ENCODE measurements at regions not wholly inside any gene's neighbourhood (a gene's known extent, or its start where the extent isn't known, plus 50 kb on each side); places are given as distances from the start of the nearest gene placed in this dataset.
"Not testable (repeated sequence)": the region's sequence is repeated elsewhere in the genome, so short reads cannot be mapped to it uniquely, and the experiment has no call there.

DNA sequence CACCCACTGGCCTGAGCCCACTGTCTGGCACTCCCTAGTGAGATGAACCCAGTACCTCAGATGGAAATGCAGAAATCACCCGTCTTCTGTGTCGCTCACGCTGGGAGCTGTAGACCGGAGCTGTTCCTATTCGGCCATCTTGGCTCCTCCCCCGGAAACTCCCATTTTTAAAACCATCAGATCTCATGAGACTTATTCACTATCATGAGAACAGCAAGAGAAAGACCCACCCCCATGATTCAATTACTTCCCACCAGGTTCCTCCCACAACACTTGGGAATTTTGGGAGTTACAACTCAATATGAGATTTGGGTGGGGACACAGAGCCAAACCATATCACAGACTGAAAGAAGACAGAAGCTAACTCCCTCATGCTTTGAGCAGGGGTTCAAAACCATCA lies 134.5 kb downstream of the SLC39A8 start:
- H2AFZ ChIP-seq (ENCODE audit: low read depth, low read length); H3K4me1 ChIP-seq (ENCODE audit: control insufficient read depth, insufficient read depth, low read depth, low read length): not testable (repeated sequence)
- WGBS: no CpG with 5 or more reads among the region's 6 CpGs

DNA sequence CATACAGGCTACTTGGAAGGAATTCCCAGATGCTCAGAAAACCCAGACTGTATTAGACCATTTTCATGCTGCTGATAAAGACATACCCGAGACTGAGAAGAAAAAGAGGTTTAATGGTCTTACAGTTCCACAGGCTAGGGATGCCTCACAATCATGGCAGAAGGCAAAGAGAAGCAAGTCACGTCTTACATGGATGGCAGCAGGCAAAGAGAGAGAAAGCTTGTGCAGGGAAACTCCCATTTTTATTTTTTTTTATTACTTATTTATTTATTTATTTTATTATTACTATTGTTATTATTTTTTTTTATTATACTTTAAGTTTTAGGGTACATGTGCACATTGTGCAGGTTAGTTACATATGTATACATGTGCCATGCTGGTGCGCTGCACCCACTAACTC lies 140.6 kb downstream of the SLC39A8 start:
- WGBS: 100% methylated on average over 1 of the region's 3 CpGs

More for the DNA sequence above, 134.5 kb downstream of the SLC39A8 start:
- DNase-seq; H3K23ac ChIP-seq (ENCODE audit: low read length in 2 of 2); H3K4me2 ChIP-seq (ENCODE audit: low read length, poor library complexity, severe bottlenecking); H2BK5ac ChIP-seq (ENCODE audit: low read depth, low read length, poor library complexity, severe bottlenecking); H3K4ac ChIP-seq (ENCODE audit: low read depth in 1 of 2, low read length in 2 of 2); H3K27me3 ChIP-seq (ENCODE audit: control insufficient read depth in 1 of 2, insufficient read depth in 1 of 2, low read length in 2 of 2); H3K9me3 ChIP-seq (ENCODE audit: control insufficient read depth, low read length); H4K8ac ChIP-seq (ENCODE audit: low read length); H2AK5ac ChIP-seq (ENCODE audit: low read length, severe bottlenecking); H3K4me3 ChIP-seq (ENCODE audit: insufficient read depth in 1 of 2, low read depth in 1 of 2, low read length in 2 of 2); H3K36me3 ChIP-seq (ENCODE audit: control insufficient read depth in 1 of 2, insufficient read depth in 2 of 2, low read depth in 1 of 2, low read length in 2 of 2); H2BK120ac ChIP-seq (ENCODE audit: low read depth, low read length); H3K14ac ChIP-seq (ENCODE audit: low read length in 2 of 2); H3K9ac ChIP-seq (ENCODE audit: low read length); H4K91ac ChIP-seq (ENCODE audit: low read length); H3K27ac ChIP-seq (ENCODE audit: low read length, poor library complexity, severe bottlenecking); H3K79me1 ChIP-seq (replicated peaks; ENCODE audit: low read length, poor library complexity, severe bottlenecking); H2BK12ac ChIP-seq (ENCODE audit: low read length in 2 of 2); H3K18ac ChIP-seq (ENCODE audit: low read depth in 1 of 2, low read length in 2 of 2); H2BK15ac ChIP-seq (ENCODE audit: low read depth, poor library complexity, severe bottlenecking): not testable (repeated sequence)

DNA sequence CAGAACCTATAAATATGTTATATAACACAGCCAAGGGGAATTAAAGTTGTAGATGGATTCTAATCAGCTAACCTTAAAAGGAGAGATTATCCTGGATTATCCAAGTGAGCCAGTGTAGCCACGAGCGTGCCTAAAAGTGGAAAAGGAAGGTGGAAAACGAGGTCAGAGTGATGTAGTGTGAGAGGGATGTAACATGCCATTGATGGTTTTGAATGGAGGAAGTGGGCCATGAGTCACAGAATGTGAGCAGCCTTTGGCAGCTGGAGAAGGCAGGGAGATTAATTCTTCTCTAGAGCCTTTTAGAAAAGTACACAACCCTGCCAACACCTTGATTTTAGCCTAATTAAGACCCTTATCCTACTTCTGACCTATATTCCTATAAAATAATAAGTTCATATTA lies 149.1 kb downstream of the SLC39A8 start:
- Histone ChIP-seq H4K91ac (ENCODE audit: low read length) (no peak overlapping the region), H3K4me3 (ENCODE audit: insufficient read depth in 1 of 2, low read depth in 1 of 2, low read length in 2 of 2) (no peak overlapping the region), H2BK5ac (ENCODE audit: low read depth, low read length, poor library complexity, severe bottlenecking) (no peak overlapping the region), H3K27me3 (ENCODE audit: control insufficient read depth in 1 of 2, insufficient read depth in 1 of 2, low read length in 2 of 2) (no peaks in the 10 kb centered on the region), H2AK5ac (ENCODE audit: low read length, severe bottlenecking) (no peak overlapping the region), H3K9ac (ENCODE audit: low read length) (no peak overlapping the region), H4K8ac (ENCODE audit: low read length) (no peak overlapping the region), H3K27ac (ENCODE audit: low read length, poor library complexity, severe bottlenecking) (no peak overlapping the region), H2BK120ac (ENCODE audit: low read depth, low read length) (no peak overlapping the region), H2BK15ac (ENCODE audit: low read depth, poor library complexity, severe bottlenecking) (no peak overlapping the region), H3K4me1 (ENCODE audit: control insufficient read depth, insufficient read depth, low read depth, low read length) (no peaks in the 10 kb centered on the region), H3K23ac (ENCODE audit: low read length in 2 of 2) (no peak overlapping the region), H3K4me2 (ENCODE audit: low read length, poor library complexity, severe bottlenecking) (no peak overlapping the region), H3K14ac (ENCODE audit: low read length in 2 of 2) (no peak overlapping the region), H3K79me1 (replicated peaks; ENCODE audit: low read length, poor library complexity, severe bottlenecking) (no peaks in the 10 kb centered on the region), H3K18ac (ENCODE audit: low read depth in 1 of 2, low read length in 2 of 2) (no peak overlapping the region), H2BK12ac (ENCODE audit: low read length in 2 of 2) (no peak overlapping the region), H3K9me3 (ENCODE audit: control insufficient read depth, low read length) (no peaks in the 10 kb centered on the region), H3K4ac (ENCODE audit: low read depth in 1 of 2, low read length in 2 of 2) (no peak overlapping the region), H3K36me3 (ENCODE audit: control insufficient read depth in 1 of 2, insufficient read depth in 2 of 2, low read depth in 1 of 2, low read length in 2 of 2) (no peaks in the 10 kb centered on the region), H2AFZ (ENCODE audit: low read depth, low read length) (no peak overlapping the region)
- DNase-seq: peak; percentile 66
- WGBS: 20% methylated on average over 3 of the region's 3 CpGs

More for the DNA sequence above, 140.6 kb downstream of the SLC39A8 start:
- not testable (repeated sequence) for H2BK120ac ChIP-seq (ENCODE audit: low read depth, low read length); H3K4me2 ChIP-seq (ENCODE audit: low read length, poor library complexity, severe bottlenecking); H4K8ac ChIP-seq (ENCODE audit: low read length); H3K27me3 ChIP-seq (ENCODE audit: control insufficient read depth in 1 of 2, insufficient read depth in 1 of 2, low read length in 2 of 2); H3K4ac ChIP-seq (ENCODE audit: low read depth in 1 of 2, low read length in 2 of 2); H3K27ac ChIP-seq (ENCODE audit: low read length, poor library complexity, severe bottlenecking); H3K79me1 ChIP-seq (replicated peaks; ENCODE audit: low read length, poor library complexity, severe bottlenecking); H3K14ac ChIP-seq (ENCODE audit: low read length in 2 of 2); H3K18ac ChIP-seq (ENCODE audit: low read depth in 1 of 2, low read length in 2 of 2); H2BK15ac ChIP-seq (ENCODE audit: low read depth, poor library complexity, severe bottlenecking); H3K36me3 ChIP-seq (ENCODE audit: control insufficient read depth in 1 of 2, insufficient read depth in 2 of 2, low read depth in 1 of 2, low read length in 2 of 2); H4K91ac ChIP-seq (ENCODE audit: low read length); H2BK5ac ChIP-seq (ENCODE audit: low read depth, low read length, poor library complexity, severe bottlenecking); DNase-seq; H2AFZ ChIP-seq (ENCODE audit: low read depth, low read length); H3K4me3 ChIP-seq (ENCODE audit: insufficient read depth in 1 of 2, low read depth in 1 of 2, low read length in 2 of 2); H3K23ac ChIP-seq (ENCODE audit: low read length in 2 of 2); H2BK12ac ChIP-seq (ENCODE audit: low read length in 2 of 2); H3K9me3 ChIP-seq (ENCODE audit: control insufficient read depth, low read length); H2AK5ac ChIP-seq (ENCODE audit: low read length, severe bottlenecking); H3K4me1 ChIP-seq (ENCODE audit: control insufficient read depth, insufficient read depth, low read depth, low read length); H3K9ac ChIP-seq (ENCODE audit: low read length)

DNA sequence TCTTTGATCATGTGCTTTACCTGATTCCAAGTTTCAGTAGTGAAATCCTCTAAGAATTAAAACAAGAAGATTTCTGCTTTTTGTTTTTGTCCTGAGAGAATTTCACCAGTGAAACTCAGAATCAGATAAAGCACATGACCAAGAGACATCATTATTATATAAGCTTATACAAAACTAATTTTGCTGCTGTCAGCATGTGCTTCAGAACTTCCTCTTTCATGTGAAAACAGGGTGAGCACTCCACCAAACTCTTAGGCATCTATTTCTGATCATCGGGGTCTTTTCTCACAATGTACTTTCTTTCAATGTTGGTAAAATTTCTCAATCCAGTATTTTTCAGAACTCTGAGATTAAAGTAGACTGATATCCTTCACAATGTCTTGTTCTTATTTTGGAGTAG lies 152.1 kb downstream of the SLC39A8 start:
- no peak overlapping the region for H3K4ac ChIP-seq (ENCODE audit: low read depth in 1 of 2, low read length in 2 of 2)
- H2BK5ac ChIP-seq (ENCODE audit: low read depth, low read length, poor library complexity, severe bottlenecking): no peak overlapping the region
- H2BK12ac ChIP-seq (ENCODE audit: low read length in 2 of 2): no peak overlapping the region
- no CpG with 5 or more reads among the region's 1 CpG for WGBS
- no peaks in the 10 kb centered on the region for H3K4me1 ChIP-seq (ENCODE audit: control insufficient read depth, insufficient read depth, low read depth, low read length)
- H3K4me2 ChIP-seq (ENCODE audit: low read length, poor library complexity, severe bottlenecking): no peak overlapping the region
- no peak overlapping the region for H2AFZ ChIP-seq (ENCODE audit: low read depth, low read length)
- no peak for DNase-seq
- no peak overlapping the region for H2BK15ac ChIP-seq (ENCODE audit: low read depth, poor library complexity, severe bottlenecking)
- H3K36me3 ChIP-seq (ENCODE audit: control insufficient read depth in 1 of 2, insufficient read depth in 2 of 2, low read depth in 1 of 2, low read length in 2 of 2): no peaks in the 10 kb centered on the region
- H4K8ac ChIP-seq (ENCODE audit: low read length): no peak overlapping the region
- H3K4me3 ChIP-seq (ENCODE audit: insufficient read depth in 1 of 2, low read depth in 1 of 2, low read length in 2 of 2): no peak overlapping the region
- no peak overlapping the region for H3K23ac ChIP-seq (ENCODE audit: low read length in 2 of 2)
- H2BK120ac ChIP-seq (ENCODE audit: low read depth, low read length): no peak overlapping the region
- no peak overlapping the region for H2AK5ac ChIP-seq (ENCODE audit: low read length, severe bottlenecking)
- no peak overlapping the region for H4K91ac ChIP-seq (ENCODE audit: low read length)
- no peak overlapping the region for H3K9ac ChIP-seq (ENCODE audit: low read length)
- no peak overlapping the region for H3K14ac ChIP-seq (ENCODE audit: low read length in 2 of 2)
- H3K9me3 ChIP-seq (ENCODE audit: control insufficient read depth, low read length): no peaks in the 10 kb centered on the region
- no peak overlapping the region for H3K18ac ChIP-seq (ENCODE audit: low read depth in 1 of 2, low read length in 2 of 2)
- no peaks in the 10 kb centered on the region for H3K27me3 ChIP-seq (ENCODE audit: control insufficient read depth in 1 of 2, insufficient read depth in 1 of 2, low read length in 2 of 2)
- H3K79me1 ChIP-seq (replicated peaks; ENCODE audit: low read length, poor library complexity, severe bottlenecking): no peaks in the 10 kb centered on the region
- H3K27ac ChIP-seq (ENCODE audit: low read length, poor library complexity, severe bottlenecking): no peak overlapping the region
